Jurkat, Clone E6-1 (cell line): ENCODE measurements at regions not wholly inside any gene's neighbourhood (a gene's known extent, or its start where the extent isn't known, plus 50 kb on each side); places are given as distances from the start of the nearest gene placed in this dataset.
A peak's percentile ranks its signal among the peaks of the same experiment; 100 is the strongest.
"Not testable (repeated sequence)": the region's sequence is repeated elsewhere in the genome, so short reads cannot be mapped to it uniquely, and the experiment has no call there.

Experiments
- DNase-seq: peaks from one replicate; pipeline ENCODE4 v3.0.0-alpha.2; 2011; ENCODE audit warnings: low read depth, low spot score
- H3K4me3 ChIP-seq: 2 replicates; pipeline ENCODE4 v1.5.1; 2011; ENCODE audit warnings: mild to moderate bottlenecking, low read length, control low read depth, moderate library complexity

DNA sequence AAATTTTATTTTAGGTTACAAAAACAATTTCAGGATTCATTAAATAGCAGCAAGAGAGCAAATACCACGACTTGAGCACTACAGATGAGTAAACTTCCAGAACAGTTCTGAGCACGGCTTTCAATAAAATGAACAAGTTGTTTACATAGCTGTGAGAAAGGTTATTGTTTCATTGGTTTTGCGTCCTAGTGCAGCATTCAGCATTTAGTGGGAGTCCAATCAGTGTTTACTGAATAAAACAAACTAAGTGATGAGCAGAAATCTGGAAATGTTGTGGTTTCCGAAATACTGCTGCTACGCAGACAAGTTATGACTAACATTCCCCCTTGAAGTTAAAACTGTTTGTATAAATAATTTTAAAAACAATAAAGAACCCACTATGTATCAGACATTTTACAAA, 251.5 kb upstream of the STARD13 start:
- DNase-seq, result no peak
- H3K4me3 ChIP-seq, result no peak overlapping the region

DNA sequence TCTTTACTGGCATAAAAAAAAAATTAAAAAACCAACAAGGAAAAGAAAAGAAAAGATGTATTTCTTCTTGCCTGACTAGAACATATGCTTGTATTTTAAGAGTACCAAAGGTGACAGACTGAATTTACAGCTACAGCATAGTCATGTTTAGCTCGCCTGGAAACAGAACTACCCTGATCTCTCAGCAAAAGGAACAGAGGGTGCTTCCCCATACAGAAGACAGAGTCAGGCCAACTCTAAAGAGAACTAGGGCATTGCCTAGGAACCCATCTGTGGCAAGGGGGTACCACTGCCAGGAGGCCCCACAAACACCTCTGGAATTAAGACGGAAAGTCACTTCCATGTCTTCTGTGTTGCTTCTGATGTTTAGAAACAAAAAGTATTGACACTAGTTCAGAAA, 252.1 kb upstream of the STARD13 start:
- H3K4me3 ChIP-seq, result no peak overlapping the region
- DNase-seq, result no peak

DNA sequence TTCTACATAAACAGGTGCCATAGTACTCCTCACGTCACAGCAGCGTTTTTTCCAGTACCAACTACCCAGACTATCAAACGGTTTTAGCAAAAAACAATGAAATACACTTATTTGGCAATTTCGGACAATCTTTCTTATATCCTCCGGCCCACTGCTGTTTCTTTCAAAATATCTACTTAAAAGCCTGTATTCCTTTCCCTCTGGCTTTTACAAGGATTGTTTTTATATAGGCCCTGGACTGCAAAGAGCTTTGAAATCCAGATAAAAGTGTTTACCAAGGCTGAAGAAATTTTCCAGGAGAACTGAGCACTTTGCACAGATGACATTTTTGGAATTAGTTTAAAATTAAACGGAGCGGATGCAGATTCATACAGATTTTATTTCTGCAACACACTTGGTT, 255.9 kb upstream of the STARD13 start:
- peak overlapping the region; percentile 65 for H3K4me3 ChIP-seq
- DNase-seq, result no peak

DNA sequence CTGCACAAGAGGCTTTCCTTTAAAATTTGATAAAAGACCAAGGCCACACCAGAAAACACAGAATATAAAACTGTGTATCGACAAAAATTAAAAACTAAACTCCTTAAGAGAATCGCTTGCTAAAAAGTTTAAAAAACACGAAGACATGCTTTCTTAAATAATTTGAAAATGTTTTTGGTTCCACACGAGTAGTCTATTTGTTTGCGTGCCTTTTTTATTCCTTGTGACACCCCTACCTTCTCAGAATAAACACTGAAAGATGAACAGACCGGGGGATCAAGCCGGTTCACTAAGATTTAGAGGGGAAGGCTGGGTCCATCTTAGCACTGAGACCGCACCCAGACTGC, 256.4 kb upstream of the STARD13 start:
- DNase-seq, result no peak
- peak overlapping the region; percentile 65 for H3K4me3 ChIP-seq

DNA sequence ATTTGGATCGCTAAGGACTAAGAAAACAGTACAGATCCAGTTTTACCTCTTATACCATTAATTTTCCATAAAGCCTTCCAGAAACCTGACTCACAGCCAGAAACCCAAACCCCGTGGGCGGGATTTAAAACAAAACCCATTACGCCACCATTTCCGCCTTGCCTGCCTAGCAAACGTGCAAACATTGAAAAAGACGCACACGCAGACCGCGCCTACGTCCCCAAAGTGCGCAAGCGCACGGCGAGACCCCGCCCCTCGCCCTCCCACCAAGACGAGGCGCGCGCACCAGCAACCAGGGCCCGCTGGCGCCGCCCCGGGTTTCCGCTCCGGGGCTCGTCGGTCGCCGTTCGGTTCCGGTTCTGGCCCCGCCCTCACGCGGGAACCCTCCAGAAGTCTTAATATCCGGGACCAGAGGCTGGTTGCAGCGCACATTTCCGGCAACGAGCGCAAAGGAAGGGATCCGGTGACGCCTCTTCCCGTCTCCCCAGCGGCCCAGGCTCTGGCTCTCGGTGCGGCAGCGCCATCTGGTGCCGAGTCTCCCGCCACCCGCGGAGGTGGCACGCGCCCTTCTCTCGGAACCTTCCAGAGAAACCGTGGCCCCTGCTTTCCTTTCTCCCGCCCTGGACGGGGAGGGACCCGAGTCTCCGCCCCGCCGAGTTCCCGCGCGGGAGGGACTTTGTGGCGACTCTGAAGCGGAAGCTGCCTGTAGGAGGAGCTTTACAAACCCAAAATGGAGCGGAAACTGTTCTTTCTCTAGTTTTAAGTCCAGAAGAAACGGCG, 256.9 kb upstream of the STARD13 start:
- DNase-seq, result peak; percentile 96

DNA sequence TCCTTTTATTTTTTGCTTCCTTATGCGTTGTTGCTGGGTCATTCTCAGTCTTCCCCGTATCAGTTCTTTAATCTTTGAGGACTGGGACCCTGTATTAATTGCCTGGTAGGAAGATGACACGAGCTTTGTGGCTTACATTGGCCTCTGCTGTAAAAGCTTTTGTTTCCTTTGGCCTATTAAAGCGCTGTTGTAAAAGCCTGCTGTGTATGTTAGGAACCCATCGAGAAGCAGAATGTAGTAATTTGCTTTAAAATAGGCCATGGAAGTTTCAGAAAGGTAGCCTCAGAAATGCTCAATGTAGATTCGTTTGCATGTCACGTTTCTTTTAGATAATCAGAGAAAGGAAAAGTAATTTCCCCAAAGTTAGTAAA, 257.5 kb upstream of the STARD13 start:
- H3K4me3 ChIP-seq, result peak overlapping the region; percentile 65
- DNase-seq, result no peak

More for the DNA sequence above, 256.9 kb upstream of the STARD13 start:
- H3K4me3 ChIP-seq, result peak overlapping the region; percentile 65

DNA sequence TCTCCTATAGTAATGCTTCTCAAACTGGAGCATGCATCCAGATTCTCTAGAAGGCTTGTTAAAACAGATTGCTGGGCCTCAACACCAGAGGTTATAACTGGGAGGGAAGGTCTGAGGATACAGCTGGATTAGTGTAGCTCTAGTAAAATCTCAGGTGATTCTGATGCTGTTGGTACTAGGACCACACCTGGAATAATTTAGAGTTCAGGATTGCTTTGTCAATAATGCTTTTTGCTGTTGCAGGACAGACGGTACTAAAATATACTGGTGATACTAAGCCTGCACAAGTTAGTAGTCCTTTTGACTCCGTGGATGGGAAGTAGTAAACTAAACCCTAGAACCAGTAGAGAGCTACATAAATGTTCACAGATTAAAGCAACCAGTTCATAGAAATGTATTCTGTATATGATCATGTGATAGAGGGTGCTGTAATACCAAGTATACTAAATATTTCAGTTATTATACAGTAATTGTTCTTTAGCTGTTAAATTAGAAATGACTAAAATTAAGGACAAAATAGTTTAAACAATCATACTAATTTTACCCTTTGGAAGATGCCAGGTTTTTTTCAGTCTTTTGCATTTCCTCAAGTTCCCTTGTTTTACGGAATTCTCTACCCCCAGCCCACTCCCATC, 258.2 kb upstream of the STARD13 start:
- no peak for DNase-seq

DNA sequence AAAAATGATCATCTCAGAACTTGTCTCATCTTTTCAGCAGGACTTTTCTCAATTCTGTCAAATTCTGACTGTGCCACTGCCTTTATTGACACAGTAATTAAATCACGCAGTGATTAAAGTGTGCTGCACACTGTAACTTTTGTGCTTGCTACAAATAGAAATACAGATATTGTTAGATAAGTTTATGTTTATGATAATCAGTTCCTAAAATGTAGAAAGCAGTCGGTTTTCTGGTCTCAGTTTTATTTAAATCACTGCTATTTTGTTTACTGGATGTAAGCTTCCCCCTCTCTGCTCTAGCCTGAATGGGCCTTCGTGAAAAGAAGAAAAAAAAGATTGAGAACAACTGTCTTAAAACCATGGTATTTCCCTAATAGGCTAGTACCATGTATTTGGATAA, 258.8 kb upstream of the STARD13 start:
- DNase-seq, result no peak
- H3K4me3 ChIP-seq, result no peak overlapping the region

More for the DNA sequence above, 258.2 kb upstream of the STARD13 start:
- no peak overlapping the region for H3K4me3 ChIP-seq

DNA sequence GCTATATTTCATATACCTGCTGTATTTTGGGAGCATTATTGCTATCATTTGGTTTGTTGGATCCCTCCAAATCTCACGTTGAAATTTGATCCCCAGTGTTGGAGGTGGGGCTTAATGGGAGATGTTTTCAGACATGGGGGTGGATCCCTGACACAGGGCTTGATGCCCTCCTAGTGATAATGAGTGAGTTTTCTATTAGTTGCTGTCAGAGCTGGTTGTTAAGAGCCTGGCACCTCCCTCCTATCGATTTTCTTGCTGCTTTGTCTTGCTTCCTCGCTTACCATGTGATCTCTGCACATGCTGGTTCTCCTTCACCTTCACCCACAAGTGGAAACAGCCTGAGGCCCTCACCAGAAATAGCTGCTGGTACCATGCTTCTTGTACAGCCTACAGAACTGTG, 259.9 kb upstream of the STARD13 start:
- no peak for DNase-seq
- H3K4me3 ChIP-seq, result no peak overlapping the region

DNA sequence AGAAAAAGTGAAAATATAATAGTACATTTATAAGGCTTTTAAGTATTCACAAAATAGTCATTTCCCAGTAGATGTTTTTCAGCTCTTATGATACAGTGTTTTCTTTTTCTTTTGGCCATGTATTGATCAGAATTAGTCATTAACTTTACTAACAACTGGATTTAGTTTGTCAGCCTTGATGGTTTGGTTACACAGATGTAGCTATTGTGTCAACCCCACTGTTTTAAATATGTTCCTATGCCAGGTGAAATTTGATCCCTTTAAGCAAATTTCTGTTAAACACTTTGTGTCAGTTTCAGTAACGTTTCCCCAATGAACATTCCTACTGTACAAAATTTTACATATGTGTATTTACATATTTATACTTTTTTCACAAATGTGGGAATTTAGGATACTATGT, 261.5 kb upstream of the STARD13 start:
- DNase-seq, result no peak
- H3K4me3 ChIP-seq, result no peak overlapping the region

DNA sequence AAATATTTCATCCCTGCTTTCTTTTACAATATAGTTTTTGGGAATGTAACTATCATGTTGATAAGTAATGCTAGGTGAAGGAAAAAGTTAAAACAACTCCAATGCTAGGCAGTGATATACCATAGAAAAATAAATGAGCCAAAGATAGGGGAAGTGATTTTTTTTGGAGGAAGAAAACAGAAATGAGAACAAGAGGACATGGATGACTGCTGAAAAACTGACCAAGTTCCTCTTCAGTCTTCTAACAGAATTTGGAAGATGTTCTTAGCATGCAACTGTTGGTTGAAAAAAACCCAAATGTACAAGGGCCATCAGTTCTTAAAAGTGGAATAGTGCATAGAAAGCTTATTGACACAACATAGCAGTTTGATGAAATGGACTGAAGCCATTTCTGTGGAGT, 262.5 kb upstream of the STARD13 start:
- DNase-seq, result no peak
- no peak overlapping the region for H3K4me3 ChIP-seq

DNA sequence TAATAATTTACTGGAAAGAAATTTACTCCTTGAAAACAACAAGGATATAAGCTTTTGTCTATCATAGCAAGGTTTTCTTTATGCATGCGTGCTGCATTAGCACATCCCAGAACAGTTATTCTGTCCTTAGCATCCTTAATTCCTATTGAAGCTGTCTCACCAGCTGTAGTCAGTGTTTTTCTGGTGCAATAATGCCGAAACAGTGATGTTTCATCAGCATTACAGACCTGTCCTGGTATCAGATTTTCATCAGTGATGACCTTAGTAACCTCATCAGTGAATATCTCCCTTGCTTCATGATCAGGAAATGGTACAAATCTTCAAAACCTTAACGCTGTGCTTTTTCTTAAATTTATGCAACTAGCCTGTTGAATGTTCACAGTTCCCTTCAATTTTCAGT, 264.7 kb upstream of the STARD13 start:
- no peak overlapping the region for H3K4me3 ChIP-seq
- no peak for DNase-seq

DNA sequence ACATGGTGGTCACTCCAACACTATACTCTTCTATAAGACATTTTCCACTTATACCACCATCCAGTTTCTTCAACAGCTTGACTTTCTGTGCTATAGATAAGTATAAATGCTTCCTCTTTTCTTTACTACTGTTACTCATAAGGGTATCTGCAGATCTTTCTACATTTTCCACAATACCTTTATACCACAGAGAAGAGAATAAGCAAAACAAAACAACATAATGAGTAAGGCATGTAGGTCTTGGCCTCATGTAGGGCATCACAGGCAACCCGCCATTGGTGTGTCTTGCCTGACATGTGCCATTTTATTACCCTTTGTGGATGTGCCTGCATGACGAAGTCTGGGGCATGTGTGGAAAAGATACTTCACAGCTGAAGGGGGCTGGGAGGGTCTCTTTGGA, 265.3 kb upstream of the STARD13 start:
- no peak overlapping the region for H3K4me3 ChIP-seq
- DNase-seq, result no peak

DNA sequence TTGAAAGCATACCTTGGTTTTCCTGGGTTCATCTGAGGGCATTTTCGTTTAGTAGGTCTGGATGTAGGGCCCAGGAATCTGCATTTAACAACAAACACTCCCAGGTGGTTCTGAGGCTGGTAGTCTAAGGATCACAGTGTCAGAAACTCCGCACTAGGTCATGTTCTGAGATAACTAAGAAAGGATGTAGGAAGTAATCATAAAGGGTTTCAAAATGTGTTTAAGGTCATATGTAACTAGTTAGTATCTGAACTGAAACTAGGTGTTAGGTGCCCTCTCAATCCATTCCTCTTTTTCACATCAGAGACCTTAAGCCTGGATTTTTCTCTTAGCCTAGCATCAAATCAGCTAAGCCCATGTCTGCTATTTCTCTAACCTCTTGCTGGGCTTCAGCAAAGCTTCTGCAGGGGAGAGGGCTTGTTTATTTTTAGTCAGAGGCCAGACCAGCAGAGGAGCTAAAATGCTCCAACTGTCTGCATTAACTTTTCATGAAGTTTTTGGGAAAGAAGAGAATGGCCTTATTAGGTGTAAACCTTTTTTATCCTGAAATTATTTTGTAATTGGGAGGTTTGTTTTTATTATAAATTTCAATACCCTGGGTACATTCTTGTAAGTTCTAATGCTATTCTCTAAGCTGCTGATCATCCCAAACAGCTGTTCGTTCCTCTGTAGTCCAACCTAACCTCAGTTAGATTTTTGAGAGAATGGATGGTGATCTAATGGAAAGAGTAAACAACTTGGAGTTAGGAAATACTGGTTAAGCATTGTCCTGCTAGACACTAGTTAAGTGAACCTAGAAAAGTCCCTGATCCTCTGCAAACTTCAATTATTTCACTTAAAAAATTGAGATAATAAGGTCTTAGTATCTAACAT, 262.8 kb upstream of the RFC3 start:
- no peak for DNase-seq
- H3K4me3 ChIP-seq, result no peak overlapping the region

DNA sequence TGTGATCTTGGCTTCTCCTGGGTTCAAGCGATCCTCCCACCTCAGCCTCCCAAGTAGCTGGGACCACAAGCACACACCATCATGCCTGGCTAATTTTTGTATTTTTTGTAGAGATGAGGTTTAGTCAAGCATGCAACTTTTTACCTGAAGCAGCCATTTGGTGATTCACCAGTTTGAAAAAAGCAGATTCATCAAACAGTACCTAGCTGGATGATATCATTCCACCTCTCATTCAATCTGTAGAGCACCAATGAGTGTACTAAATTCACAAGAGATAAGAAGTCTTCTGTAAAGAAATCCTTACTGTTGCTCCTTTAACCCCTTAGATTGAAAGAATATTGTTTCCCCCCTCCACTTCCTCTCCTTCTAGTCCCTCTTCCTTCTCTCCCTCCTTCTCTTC, 261.1 kb upstream of the RFC3 start:
- DNase-seq, result no peak
- H3K4me3 ChIP-seq, result no peak overlapping the region

DNA sequence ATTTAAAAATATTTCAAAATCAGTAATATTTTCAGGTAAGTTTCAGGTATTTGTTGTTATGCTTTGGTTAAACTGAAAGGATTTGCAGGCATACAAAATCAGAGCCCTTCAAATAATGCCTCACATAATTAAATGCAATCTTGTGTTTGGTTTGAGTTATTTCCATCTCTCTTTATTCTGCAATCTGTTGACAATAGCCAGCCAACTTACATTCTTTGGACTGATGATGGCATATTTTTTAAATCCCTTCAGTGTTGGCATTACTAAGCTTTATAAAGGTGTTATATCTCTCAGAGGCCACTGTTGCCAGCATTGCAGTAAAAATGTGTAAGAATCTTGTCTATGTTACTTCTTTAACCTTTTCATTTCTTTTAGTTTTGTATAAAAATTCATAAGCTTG, 257.2 kb upstream of the RFC3 start:
- no peak overlapping the region for H3K4me3 ChIP-seq
- DNase-seq, result no peak

DNA sequence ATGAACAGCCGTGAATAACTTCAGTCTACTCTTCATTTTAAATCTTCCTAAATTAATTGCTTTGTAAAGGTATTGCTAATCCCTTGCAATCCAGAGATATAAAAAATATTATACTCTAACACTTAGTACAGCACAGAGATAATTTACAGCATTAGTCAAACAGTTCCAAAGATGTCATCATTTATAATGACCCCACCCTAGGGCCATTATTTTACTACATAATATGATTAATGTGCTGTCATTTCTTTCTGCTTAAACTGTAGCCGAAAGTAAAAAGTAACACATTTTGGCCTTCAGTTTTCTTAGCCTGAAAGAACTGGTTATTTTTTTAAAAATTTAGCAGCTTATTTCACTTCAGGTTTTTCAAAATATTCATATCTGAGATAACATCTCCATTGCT, 256.3 kb upstream of the RFC3 start:
- H3K4me3 ChIP-seq, result no peak overlapping the region
- no peak for DNase-seq

DNA sequence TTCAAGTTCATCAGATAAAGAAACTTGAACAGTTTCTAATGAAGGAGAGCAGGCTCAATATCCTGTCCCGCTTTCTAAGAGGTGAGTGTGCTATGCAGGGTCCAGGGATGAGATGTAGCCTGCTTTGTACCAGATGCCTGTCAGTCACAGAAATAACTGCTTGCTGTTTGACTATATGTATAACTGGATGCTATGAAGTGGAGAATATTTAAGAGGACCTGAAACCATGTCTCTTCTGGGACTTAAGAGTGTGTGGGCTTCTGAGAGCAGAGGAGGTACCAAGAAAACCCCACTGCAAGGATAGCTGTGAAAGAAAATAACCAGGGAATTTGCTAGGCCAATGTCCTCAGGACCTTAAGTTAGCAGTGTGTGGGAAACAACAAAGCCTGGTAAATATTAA, 246.3 kb upstream of the RFC3 start:
- no peak for DNase-seq
- H3K4me3 ChIP-seq, result no peak overlapping the region

DNA sequence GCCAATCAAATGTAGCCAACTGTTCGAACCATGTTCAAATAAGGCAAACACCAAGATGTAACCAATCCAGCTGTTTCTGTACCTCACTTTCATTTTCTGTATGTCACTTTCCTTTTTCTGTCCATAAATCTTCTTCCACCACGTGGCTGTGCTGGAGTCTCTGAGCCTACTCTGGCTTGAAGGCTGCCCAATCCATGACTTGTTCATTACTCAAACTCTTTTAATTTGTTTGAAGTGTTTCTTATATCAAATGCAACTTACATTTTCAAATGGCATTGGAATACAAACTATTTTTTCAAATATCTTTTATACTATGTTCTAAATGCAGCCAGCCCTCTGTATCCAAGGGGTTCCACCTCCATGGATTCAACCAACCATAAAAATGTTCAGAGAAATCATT, 245.6 kb upstream of the RFC3 start:
- not testable (repeated sequence) for H3K4me3 ChIP-seq, DNase-seq

DNA sequence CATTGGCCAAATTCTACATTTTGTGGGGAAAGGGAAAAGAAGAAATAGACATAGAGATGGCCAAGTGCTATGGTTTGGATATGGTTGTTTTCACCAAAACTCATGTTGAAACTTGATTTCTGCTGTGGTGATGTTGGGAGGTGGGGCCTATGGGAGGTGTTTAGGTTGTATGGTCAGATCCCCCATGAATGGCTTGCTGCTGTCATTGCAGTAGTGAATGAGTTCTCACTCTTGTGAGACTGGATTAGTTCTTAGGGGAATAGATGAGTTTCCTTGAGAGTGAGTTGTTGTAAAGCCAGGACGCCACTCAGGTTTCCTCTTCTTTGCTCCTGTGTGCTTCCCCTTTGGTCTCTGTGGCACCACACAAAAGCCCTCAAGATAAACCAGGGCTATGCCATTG, 242.6 kb upstream of the RFC3 start:
- H3K4me3 ChIP-seq, result no peak overlapping the region
- no peak for DNase-seq
